Vagina (tissue), 2 donors: ENCODE measurements at regions not wholly inside any gene's neighbourhood (a gene's known extent, or its start where the extent isn't known, plus 50 kb on each side); places are given as distances from the start of the nearest gene placed in this dataset.

Experiments
- DNase-seq, 2 donors: peaks; one replicate each; pipeline ENCODE4 v3.0.0-alpha.2; 2017; ENCODE audit errors: extremely low spot score in 2 of 2
- H3K27ac ChIP-seq: fragments of 200-600 bp; sonication (generic); one replicate; pipeline ENCODE4 v1.5.1; 2019
- H3K27me3 ChIP-seq: fragments of 200-600 bp; sonication (generic); one replicate; pipeline ENCODE4 v1.5.1; 2019
- H3K36me3 ChIP-seq, 2 donors: fragments of 200-600 bp; sonication (generic); one replicate each; pipeline ENCODE4 v1.5.1; 2017 to 2019
- H3K4me1 ChIP-seq: fragments of 200-600 bp; sonication (generic); one replicate; pipeline ENCODE4 v1.5.1; 2019
- H3K4me3 ChIP-seq, 2 donors: fragments of 200-600 bp; sonication (generic); 1 replicate in 1 of 2; 2 replicates in 1 of 2; pipeline ENCODE4 v1.5.1; 2016 to 2019
- H3K9me3 ChIP-seq: fragments of 200-600 bp; sonication (generic); one replicate; pipeline ENCODE4 v1.5.1; 2019
- CTCF ChIP-seq, 3 experiments: fragments of 450-650 bp in 2 of 3; fragments of 200-600 bp in 1 of 3; sonication (generic) in 1 of 3; IDR thresholded peaks; one replicate each; pipeline ENCODE4 v1.5.1; 2017 to 2019; ENCODE audit warnings: antibody characterized with exemption in 3 of 3, mild to moderate bottlenecking in 2 of 3, moderate library complexity in 2 of 3
- POLR2A ChIP-seq, 2 donors: fragments of 450-650 bp; IDR thresholded peaks; one replicate each; pipeline ENCODE4 v1.6.1; 2017; ENCODE audit warnings: antibody characterized with exemption in 2 of 2, mild to moderate bottlenecking in 2 of 2, moderate library complexity in 2 of 2
- POLR2AphosphoS5 ChIP-seq, 2 donors: sonication (generic); formaldehyde crosslinking; IDR thresholded peaks; one replicate each; pipeline ENCODE4 v1.9.0; 2017; ENCODE audit warnings: antibody characterized with exemption in 2 of 2, mild to moderate bottlenecking in 2 of 2, low read depth in 1 of 2; ENCODE audit not compliant: insufficient read depth in 1 of 2
- intact Hi-C: fragments of 100-400 bp; cut with DNase I; formaldehyde crosslinking; loops from one replicate; pipeline ENCODE4 v1.15.1; 2023

- Histone ChIP-seq H3K4me3 (no peak overlapping the region), H3K27me3 (no peaks in the 10 kb centered on the region), H3K4me1 (no peaks in the 10 kb centered on the region), H3K36me3 (no peaks in the 10 kb centered on the region), H3K27ac (no peak overlapping the region), H3K9me3 (no peaks in the 10 kb centered on the region)
- no peak for DNase-seq
- intact Hi-C loops: no loop called here
- TF ChIP-seq POLR2AphosphoS5 (IDR thresholded peaks at IDR 0.05; ENCODE audit: insufficient read depth in 1 of 2, low read depth in 1 of 2): no peak
- no peak for TF ChIP-seq POLR2A (IDR thresholded peaks at IDR 0.05)
- no peak for TF ChIP-seq CTCF (IDR thresholded peaks at IDR 0.05)
Measured at GRCh38 chr1:193494368-193494767, 308.0 kb upstream of the B3GALT2 start.

- H3K4me1 ChIP-seq: no peaks in the 10 kb centered on the region
- intact Hi-C loops: no loop called here
- H3K27ac ChIP-seq: no peak overlapping the region
Measured at GRCh38 chr1:193489191-193489590, 302.8 kb upstream of the B3GALT2 start.

GRCh38 chr1:193487722-193488121, 301.3 kb upstream of the B3GALT2 start:
- TF ChIP-seq CTCF (IDR thresholded peaks at IDR 0.05) (no peak), POLR2AphosphoS5 (IDR thresholded peaks at IDR 0.05; ENCODE audit: insufficient read depth in 1 of 2, low read depth in 1 of 2) (no peak), POLR2A (IDR thresholded peaks at IDR 0.05) (no peak)
- H3K36me3 ChIP-seq: no peaks in the 10 kb centered on the region
- no peak overlapping the region for H3K4me3 ChIP-seq
- no peak for DNase-seq
- H3K4me1 ChIP-seq: no peaks in the 10 kb centered on the region
- H3K27ac ChIP-seq: no peak overlapping the region
- no peaks in the 10 kb centered on the region for H3K27me3 ChIP-seq
- no peaks in the 10 kb centered on the region for H3K9me3 ChIP-seq
- intact Hi-C loops: no loop called here

More at GRCh38 chr1:193489191-193489590, 302.8 kb upstream of the B3GALT2 start:
- H3K27me3 ChIP-seq: no peaks in the 10 kb centered on the region
- no peak for TF ChIP-seq POLR2AphosphoS5 (IDR thresholded peaks at IDR 0.05; ENCODE audit: insufficient read depth in 1 of 2, low read depth in 1 of 2)
- no peak for TF ChIP-seq CTCF (IDR thresholded peaks at IDR 0.05)
- H3K4me3 ChIP-seq: no peak overlapping the region
- no peaks in the 10 kb centered on the region for H3K36me3 ChIP-seq
- H3K9me3 ChIP-seq: no peaks in the 10 kb centered on the region
- DNase-seq: no peak

GRCh38 chr1:193486671-193487229, 300.3 kb upstream of the B3GALT2 start:
- Histone ChIP-seq H3K36me3 (no peaks in the 10 kb centered on the region), H3K4me1 (no peaks in the 10 kb centered on the region), H3K9me3 (no peaks in the 10 kb centered on the region), H3K27ac (no peak overlapping the region), H3K27me3 (no peaks in the 10 kb centered on the region), H3K4me3 (no peak overlapping the region)
- intact Hi-C loops: no loop called here
- no peak for DNase-seq
- TF ChIP-seq POLR2A (IDR thresholded peaks at IDR 0.05): no peak
- TF ChIP-seq CTCF (IDR thresholded peaks at IDR 0.05): no peak
- no peak for TF ChIP-seq POLR2AphosphoS5 (IDR thresholded peaks at IDR 0.05; ENCODE audit: insufficient read depth in 1 of 2, low read depth in 1 of 2)

GRCh38 chr1:193480755-193481154, 294.3 kb upstream of the B3GALT2 start:
- DNase-seq: no peak
- H3K9me3 ChIP-seq: no peaks in the 10 kb centered on the region
- no peaks in the 10 kb centered on the region for H3K4me1 ChIP-seq
- TF ChIP-seq POLR2A (IDR thresholded peaks at IDR 0.05) (no peak), POLR2AphosphoS5 (IDR thresholded peaks at IDR 0.05; ENCODE audit: insufficient read depth in 1 of 2, low read depth in 1 of 2) (no peak), CTCF (IDR thresholded peaks at IDR 0.05) (no peak)
- intact Hi-C loops: no loop called here
- H3K27me3 ChIP-seq: no peaks in the 10 kb centered on the region
- no peak overlapping the region for H3K4me3 ChIP-seq
- H3K36me3 ChIP-seq: no peaks in the 10 kb centered on the region
- H3K27ac ChIP-seq: no peak overlapping the region
